ENCODE measurements at regions not wholly inside any gene's neighbourhood (a gene's known extent, or its start where the extent isn't known, plus 50 kb on each side); places are given as distances from the start of the nearest gene placed in this dataset.

- no peak for DNase-seq (ENCODE audit: low read depth)
- TF ChIP-seq, protein P1, sequence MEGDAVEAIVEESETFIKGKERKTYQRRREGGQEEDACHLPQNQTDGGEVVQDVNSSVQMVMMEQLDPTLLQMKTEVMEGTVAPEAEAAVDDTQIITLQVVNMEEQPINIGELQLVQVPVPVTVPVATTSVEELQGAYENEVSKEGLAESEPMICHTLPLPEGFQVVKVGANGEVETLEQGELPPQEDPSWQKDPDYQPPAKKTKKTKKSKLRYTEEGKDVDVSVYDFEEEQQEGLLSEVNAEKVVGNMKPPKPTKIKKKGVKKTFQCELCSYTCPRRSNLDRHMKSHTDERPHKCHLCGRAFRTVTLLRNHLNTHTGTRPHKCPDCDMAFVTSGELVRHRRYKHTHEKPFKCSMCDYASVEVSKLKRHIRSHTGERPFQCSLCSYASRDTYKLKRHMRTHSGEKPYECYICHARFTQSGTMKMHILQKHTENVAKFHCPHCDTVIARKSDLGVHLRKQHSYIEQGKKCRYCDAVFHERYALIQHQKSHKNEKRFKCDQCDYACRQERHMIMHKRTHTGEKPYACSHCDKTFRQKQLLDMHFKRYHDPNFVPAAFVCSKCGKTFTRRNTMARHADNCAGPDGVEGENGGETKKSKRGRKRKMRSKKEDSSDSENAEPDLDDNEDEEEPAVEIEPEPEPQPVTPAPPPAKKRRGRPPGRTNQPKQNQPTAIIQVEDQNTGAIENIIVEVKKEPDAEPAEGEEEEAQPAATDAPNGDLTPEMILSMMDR (IDR thresholded peaks at IDR 0.05; ENCODE audit: low read length, missing control alignments): no peak
- H3K4me3 ChIP-seq (replicated peaks; ENCODE audit: low read depth, low read length): no peak overlapping the region
Measured at GRCh38 chr1:234932106-234932505, 196.5 kb downstream of the TOMM20 start.

DNA sequence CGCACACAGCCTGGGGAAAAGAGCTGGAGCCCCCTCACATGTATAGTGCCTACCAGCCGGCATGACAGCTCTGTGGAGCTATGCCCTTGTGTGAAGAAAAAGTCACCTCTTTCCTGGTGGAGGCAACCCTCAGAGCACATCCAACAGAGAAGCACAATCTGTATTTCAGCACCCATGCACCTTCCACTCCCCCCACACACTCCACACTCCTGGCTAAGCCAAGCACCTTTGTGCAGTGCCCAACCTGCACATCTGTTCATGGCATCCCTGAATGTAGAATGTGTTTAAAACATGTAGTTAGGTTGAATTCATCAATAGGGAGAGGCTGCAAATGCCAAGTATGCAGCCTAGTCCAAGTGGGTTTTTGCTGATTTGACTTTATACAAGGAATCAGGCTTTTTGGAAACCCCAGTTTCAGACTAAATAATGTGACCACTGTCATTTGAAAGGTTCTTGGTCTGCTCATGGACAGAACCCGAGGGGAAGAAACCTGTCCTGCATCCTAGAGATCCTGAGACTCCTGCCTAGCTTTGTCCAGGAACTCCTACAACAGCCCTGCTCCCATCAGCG lies 197.1 kb downstream of the TOMM20 start:
- TF ChIP-seq, protein P1 (IDR thresholded peaks at IDR 0.05; ENCODE audit: low read length, missing control alignments): no peak
- H3K4me3 ChIP-seq (replicated peaks; ENCODE audit: low read depth, low read length): no peak overlapping the region
- no peak for DNase-seq (ENCODE audit: low read depth)

- TF ChIP-seq, protein P1 (IDR thresholded peaks at IDR 0.05; ENCODE audit: low read length, missing control alignments): no peak
- no peak overlapping the region for H3K4me3 ChIP-seq (replicated peaks; ENCODE audit: low read depth, low read length)
- no peak for DNase-seq (ENCODE audit: low read depth)
Measured at GRCh38 chr1:234929369-234929768, 199.3 kb downstream of the TOMM20 start.

DNA sequence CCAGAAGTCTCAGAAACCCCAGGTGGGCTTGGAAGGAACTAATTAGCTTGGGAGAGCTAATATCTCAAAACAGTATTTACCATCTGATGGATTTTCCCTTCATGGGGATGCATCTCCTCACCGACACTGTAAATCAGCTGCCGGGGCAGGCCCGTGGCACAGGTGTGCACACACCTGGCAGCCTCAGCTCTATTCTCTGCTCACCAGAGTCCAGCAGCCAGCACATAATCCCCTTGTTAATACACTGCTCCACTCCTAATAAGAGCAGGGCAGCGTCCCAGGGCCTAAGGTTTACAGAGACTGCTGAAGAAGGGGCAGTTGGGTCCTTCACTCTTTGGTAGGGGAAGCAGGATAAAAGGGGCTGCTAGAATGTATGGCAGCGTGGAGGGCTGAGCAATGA lies 200.0 kb downstream of the TOMM20 start:
- no peak overlapping the region for H3K4me3 ChIP-seq (replicated peaks; ENCODE audit: low read depth, low read length)
- DNase-seq (ENCODE audit: low read depth): no peak
- TF ChIP-seq, protein P1 (IDR thresholded peaks at IDR 0.05; ENCODE audit: low read length, missing control alignments): no peak

GRCh38 chr1:234927971-234928640 lies 200.5 kb downstream of the TOMM20 start:
- no peak overlapping the region for H3K4me3 ChIP-seq (replicated peaks; ENCODE audit: low read depth, low read length)
- no peak for DNase-seq (ENCODE audit: low read depth)
- TF ChIP-seq, protein P1 (IDR thresholded peaks at IDR 0.05; ENCODE audit: low read length, missing control alignments): no peak

DNA sequence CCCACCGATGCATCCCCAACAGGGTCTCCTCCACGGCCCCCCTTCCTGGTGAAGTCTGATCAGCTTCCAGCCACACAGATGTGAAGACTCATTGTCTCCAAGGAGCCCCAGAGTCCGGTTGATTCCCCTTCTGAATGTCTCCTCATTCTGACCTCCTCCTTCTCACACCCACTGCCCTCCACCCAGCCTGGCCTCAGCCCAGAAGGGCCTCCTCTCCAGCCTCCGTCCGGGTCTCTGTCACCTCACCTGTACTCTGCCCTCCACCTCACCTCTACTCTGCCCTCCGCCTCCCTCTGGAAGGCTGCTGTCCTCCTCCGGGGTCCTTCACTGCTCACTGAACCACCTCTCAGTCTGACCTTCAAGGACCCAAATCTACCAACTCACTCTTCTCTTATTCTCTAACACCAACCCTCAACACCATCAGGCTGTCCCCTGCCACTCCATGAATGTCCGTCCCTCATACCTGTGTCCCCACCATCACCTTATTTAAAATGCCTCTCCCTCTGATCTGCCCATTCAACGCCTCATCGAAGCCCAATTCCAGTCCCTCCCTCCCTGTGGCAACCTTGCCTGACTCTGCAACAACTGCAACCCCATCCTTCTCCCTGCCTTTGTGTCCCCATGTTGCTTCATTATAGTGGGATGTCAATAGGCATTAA lies 201.2 kb downstream of the TOMM20 start:
- TF ChIP-seq, protein P1 (IDR thresholded peaks at IDR 0.05; ENCODE audit: low read length, missing control alignments): no peak
- no peak for DNase-seq (ENCODE audit: low read depth)
- H3K4me3 ChIP-seq (replicated peaks; ENCODE audit: low read depth, low read length): no peak overlapping the region
